GM18861 (cell line): ENCODE measurements at regions not wholly inside any gene's neighbourhood (a gene's known extent, or its start where the extent isn't known, plus 50 kb on each side); places are given as distances from the start of the nearest gene placed in this dataset.
"Not testable (repeated sequence)": the region's sequence is repeated elsewhere in the genome, so short reads cannot be mapped to it uniquely, and the experiment has no call there.

Experiments
- ATAC-seq: cut with Tn5 transposase; IDR thresholded peaks from one replicate; pipeline ENCODE4 v1.9.1; 2021; ENCODE audit not compliant: unreplicated experiment

DNA sequence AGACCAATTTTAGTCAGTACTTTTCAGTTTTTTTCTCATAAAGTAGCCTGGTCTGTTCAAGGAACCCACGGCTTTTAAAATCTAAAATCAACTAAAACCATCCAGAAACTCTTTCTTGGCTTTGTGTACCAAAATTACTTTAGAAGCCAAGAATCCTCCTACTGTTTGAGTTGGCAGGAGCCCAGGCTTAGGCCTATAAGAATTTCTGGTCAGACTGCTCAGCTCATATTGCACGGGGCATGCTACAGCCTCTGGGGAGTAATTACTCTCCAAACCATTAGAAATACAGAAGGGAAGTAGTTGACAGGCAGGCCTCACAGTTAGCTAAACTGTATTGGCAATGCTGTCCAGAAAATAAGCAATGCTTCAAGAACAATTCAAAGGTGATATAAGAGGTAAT, 1862.9 kb upstream of the RAG2 start:
- ATAC-seq: no peak

DNA sequence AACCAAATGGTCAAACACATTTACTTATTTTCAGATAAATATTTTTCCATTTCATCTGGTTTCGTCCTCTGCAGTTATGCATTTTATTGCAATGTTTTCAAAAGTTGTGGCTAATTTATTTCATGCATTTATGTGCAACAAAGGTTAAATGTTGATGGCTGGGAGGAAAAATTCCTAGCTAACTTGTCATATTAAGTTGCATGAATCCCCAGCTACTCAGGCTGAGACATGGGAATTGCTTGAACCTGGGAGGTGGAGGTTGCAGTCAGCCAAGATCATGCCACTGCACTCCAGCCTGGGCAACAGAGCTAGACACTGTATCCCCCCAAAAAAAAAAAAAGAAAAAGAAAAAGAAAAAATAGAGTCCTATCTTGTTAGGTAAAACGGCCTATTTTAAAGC, 1862.4 kb upstream of the RAG2 start:
- no peak for ATAC-seq

DNA sequence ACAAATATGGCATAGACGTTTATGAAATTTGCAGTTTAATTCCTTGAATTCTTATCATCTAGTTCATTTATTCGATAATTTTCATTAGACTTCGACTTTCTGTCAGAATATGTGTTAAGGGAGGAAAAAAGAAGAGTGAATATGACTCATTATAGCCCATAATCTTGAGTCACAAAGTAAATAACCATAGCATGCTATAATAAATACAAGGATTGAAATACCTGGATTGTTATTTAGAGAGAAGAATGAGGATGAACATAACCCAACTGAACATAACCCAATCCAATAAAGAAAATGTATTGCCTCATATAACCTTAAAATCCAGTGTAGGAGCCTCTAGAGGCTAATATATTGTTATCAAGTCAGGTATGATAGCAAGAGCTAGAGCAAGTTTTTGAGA, 1858.3 kb upstream of the RAG2 start:
- no peak for ATAC-seq

DNA sequence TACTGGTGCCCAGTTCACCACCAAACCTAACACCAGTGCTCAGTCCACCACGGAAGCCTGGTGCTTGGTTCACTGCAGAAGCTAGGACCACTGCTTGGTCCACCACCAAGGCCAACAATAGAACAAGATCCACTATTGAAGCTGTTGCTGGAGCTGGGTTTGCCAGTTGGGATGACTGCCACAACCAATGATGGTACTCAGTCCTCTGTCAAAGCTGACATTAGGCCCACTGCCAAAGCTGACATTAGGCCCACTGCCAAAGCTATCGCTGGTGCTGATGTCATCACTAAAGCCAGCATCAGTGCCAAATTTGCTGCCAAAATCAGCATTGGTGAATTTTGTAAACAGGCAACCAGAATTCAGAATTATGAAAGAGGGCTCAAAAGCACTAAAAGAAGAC, 1850.2 kb upstream of the RAG2 start:
- no peak for ATAC-seq

DNA sequence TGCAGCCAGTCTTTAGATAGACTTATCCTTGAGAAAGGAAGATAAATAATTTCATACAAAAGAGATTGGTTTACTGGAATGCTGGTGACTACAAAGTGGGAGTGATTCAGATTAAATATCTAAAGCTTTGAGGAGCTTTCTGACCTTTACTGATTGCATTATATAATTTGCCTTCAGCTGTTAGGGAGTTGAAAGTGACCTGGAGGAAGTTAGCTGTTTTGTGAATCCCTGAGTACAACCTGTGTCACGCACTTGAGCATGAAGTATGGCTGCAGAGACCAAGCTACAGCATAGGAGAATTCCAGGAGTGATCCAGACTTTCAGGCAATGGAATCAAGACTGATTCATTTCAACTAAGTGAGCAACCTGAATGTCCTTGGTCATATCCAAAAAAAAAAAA, 1848.3 kb upstream of the RAG2 start:
- ATAC-seq: no peak

DNA sequence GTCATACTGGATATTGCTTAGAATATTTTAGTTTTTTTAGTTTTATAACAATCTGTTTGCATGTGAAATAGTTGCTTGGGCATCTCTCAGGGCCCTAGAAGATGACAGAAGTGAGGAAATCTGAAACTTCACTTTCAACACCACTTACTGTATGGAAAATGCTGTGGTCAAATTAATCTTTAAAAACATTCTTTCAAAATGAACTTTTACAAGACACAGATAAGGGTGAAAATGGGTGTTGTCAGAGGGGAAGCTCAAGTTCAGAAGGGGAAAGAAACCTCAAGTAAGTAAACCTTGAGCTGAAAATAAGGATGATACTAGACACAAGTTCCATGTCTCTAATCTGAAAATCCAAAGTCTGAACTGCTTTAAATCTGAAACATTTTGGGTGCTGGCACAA, 1840.1 kb upstream of the RAG2 start:
- ATAC-seq: no peak

DNA sequence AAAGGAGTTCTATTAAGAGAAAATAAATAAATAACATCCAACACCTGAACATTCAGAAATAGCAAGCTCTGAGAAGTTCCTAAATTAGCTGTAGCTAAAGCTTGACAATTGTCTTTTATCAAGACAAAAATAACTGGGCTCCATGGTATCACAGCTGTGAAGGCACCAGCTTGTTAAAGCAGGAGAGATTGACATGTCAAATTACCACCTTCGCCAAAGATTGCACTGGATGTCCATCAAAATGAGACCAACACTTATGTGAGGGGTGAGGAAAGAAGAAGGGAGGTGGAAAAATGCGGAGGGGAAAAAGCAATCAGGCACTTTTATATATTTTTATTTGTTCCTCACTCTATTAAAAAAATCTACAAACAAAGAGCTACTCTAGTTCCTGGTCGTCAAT, 1827.5 kb upstream of the RAG2 start:
- no peak for ATAC-seq

DNA sequence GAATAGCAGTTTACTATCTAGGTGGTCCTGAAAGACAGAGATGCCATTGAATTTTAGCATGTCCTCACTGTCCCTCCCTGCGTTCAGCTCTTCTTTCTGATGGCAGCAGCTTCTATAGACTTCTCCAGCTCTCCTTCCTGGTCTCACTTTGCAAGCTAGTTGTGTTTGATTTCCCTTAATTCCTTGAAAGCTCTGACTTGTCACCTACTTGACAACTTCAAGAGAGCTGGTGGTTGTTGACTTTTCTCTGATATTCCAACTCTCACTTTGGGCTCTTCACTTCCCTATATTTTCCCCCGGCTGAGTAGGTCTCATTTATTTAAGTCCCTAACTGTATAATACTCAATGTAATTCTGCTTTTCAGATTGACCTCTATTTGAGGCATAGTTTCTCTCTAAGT, 1825.0 kb upstream of the RAG2 start:
- no peak for ATAC-seq

DNA sequence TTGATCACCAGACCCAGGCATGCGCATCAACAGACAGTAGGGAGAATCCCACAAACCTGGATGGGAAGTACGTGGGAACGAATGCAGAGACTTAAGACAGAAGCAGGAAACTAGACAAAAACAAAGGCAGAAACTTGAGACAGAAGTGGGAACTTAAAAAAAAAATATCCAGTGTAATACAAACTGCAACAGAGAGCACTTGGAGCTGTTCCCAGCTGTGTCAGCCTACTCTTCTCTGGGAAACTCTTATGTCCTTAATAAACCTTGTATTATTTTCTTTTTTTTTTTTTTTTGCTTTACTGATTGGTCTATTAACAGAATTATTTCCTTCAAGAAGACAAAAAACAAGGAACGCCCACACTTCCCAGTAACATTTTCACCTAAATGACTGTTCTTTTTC, 1818.1 kb upstream of the RAG2 start:
- ATAC-seq: no peak

DNA sequence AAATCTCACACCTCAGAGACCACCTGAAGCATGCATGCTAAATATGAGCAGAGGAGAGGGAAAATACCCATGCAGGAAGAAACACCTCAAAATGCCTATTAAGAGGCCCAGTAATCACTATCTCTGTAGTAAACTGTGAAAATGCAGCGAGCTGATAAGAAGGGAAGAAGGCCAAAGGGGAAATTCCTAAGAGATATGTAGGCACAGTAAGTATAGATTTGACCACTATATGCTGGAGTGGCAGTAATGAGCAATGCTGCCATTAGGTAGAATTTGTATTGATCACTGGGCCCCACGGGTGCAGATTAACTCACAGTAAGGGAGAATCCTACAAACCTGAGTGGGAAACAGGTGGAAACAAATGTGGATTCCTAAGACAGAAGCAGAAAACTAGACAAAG, 1813.1 kb upstream of the RAG2 start:
- ATAC-seq: no peak

DNA sequence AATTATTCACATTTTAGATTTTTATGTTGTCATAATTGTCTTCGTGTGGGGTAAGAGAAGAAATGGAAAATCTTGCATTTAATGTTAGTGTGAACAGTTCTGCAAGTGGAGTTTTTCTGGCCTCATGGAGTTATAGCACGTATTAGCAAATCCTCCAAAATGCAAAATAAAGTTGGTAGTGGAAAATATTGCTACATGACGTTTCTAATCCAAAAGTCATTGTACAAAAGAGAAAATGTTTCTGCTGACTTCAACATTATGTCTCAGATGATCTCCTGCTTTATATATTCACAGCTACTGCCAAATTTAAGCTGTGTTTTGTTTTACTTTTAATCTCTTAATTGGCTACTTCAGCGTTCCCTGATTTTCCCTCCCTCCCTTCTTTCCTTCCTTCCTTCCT, 1804.0 kb upstream of the RAG2 start:
- no peak for ATAC-seq

DNA sequence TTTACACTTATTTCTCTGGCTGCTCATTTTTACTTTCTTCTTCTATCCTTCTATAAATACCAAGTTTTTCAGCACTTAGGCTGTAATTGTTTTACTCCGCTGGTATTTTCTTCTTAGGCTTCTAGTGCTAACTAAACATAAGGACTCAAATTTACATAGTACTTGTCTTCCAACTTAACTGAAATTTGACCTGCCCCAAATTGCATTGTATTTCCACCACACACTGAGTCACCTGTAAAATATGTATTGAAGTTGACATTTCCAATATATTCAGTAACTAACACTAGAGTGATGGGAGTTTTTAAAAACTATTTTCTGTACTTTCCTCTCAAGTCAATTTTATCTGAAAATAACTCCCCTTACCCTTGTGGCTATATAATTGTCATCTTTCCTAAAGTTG, 1794.1 kb upstream of the RAG2 start:
- no peak for ATAC-seq

DNA sequence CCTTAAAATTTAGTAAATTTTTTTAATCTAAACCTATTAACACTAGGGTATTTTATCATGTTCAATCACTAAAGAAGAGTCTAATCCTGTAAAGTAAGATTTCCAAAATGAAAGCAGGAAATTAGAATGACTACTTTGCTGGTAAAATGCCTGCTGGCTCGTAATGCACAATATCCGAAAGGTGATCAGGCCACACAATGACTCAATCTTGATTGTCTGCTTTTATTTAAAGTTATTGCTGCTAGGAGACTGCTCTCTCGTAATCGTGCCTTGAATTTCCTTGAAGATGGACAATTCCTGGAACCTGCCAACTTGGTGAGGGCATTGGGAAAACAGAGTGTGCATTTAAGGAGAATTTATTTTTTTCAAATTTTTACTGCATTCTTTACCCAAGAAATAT, 1786.5 kb upstream of the RAG2 start:
- ATAC-seq: no peak

DNA sequence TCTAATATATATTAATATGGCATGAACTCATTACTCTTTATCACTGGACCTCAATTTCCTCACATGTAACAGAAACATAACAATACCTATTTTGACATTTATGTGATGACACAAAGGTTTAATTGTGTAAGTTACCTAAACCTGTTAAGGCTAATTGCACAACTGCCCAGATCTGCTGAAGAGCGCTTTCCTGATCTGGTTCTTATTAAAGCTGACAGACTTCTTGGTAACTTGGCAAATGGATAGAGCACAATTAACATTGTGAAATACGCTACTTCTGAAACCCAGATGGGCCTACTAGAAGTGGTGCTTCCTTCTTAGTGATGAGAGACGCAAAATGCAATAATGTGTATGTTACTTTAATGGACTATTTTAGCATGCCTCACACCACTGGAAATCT, 1767.2 kb upstream of the RAG2 start:
- ATAC-seq: no peak

DNA sequence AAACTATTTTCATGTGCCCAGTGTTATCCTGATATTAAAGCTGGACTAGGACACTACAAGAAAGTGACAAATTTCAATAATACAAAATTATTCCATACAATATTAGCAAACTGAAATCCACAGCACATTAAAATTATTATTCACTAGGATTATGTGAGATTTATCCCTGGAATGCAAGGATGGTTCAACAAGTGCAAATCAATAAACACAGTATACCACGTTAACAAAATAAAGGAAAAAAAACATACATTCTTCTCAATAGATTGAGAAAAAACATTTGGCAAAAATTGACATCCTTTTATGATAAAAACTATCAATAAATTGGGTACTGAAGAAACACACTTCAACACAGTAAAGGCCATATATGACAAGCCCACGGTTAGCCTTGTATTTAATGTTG, 1758.2 kb upstream of the RAG2 start:
- ATAC-seq: no peak

DNA sequence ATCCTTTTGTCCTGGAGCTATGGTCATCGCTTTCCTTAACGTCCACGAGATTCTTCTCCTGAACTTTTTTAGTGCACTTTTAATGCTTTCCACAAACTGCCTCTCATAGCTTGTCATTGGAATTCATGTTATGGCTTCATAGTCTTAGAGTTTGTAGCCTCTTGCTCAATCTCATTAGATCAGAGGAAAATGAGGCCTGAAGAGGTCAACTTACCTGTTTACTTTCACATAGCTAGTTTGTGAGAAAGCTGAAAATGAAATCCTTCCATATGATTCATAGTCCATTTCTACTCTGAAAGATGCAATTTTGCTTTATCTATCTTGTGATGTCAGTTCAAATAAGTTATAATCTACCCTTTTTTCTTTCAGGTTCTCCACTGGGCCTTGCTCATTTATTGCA, 1747.2 kb upstream of the RAG2 start:
- no peak for ATAC-seq

DNA sequence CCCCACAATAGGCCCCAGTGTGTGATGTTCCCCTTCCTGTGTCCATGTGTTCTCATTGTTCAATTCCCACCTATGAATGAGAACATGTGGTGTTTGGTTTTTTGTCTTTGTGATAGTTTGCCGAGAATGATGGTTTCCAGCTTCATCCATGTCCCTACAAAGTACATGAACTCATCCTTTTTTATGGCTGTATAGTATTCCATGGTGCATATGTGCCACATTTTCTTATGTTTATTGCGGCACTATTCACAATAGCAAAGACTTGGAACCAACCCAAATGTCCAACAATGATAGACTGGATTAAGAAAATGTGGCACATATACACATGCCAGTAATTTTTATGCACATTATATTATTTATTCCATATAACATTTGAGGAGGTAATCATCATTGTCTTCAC, 1743.6 kb upstream of the RAG2 start:
- ATAC-seq: not testable (repeated sequence)

DNA sequence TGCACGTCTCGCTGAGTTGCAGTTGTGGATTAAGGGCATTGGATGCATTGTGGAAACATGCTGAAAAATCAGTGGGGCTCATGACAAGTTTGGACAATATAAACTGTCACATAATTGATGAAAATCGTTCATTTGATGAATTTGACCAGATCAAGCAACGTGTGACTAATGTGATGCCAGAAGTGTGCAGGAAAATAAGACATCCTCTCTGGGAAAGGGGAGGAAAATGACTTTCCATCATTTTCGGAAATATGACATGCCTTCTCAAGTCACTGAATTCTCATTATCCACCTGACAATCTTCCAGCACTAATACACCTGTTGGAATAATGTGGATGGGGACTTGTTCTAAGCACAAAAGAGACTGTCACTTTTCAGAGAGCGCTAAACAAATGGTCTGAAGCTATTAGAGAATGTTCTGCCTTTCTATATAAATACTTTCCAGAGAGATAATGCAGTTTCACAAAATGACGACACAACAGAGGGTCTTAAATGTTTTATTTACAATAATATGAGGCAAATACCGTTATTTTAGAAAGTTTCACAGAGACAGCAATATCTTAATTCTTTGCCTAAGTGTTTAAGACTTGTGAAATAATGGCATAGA, 1741.9 kb upstream of the RAG2 start:
- ATAC-seq: no peak

DNA sequence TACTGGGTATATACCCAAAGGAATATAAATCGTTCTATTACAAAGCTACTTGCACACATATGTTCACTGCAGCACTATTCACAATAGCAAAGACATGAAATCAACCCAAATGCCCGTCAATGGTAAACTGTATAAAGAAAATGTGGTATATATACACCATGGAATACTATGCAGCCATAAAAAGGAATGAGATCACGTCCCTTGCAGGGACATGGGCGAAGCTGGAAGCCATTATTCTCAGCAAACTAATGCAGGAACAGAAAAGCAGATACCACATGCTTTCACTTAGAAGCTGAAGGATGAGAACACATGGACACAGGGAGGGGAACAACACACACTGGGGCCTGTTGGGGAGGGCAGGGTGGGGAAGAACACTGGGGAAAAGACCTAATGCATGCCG, 1740.0 kb upstream of the RAG2 start:
- ATAC-seq: not testable (repeated sequence)

DNA sequence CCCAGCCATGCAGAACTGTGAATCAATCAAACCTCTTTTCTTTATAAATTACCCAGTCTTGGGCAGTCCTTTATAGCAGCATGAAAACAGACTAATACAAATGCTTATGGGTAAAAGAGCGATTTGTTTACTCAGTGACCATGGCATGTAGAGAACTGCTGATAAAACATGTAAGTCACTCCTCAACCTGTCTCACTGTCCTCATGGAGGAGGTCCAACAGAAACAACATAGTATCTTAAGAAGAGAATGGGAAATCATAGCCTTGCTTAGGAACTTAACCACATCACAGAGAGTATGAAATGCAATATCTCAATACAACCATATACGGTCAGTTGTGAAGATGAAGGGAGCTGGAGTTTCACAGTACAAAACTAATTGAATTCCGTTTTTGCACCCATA, 1734.0 kb upstream of the RAG2 start:
- ATAC-seq: no peak

DNA sequence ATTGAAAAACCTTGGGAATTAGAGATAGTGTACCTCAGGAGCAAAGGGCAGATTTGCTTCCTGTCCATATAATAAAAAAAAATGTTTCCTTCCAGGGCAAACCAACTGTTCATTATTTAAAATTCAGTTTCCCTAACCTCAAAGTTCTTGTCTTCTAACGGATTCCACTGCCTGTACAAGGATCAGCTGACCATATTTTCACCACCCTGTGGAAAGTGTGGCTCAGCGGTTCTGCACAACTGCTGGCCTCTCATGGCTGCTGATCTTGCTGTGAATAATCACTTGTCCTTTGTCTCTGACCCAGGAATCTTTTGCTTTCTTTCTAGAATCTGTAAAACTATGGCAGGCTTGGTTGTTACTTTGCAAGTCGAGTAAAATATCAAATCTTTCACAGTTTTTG, 1732.5 kb upstream of the RAG2 start:
- no peak for ATAC-seq

DNA sequence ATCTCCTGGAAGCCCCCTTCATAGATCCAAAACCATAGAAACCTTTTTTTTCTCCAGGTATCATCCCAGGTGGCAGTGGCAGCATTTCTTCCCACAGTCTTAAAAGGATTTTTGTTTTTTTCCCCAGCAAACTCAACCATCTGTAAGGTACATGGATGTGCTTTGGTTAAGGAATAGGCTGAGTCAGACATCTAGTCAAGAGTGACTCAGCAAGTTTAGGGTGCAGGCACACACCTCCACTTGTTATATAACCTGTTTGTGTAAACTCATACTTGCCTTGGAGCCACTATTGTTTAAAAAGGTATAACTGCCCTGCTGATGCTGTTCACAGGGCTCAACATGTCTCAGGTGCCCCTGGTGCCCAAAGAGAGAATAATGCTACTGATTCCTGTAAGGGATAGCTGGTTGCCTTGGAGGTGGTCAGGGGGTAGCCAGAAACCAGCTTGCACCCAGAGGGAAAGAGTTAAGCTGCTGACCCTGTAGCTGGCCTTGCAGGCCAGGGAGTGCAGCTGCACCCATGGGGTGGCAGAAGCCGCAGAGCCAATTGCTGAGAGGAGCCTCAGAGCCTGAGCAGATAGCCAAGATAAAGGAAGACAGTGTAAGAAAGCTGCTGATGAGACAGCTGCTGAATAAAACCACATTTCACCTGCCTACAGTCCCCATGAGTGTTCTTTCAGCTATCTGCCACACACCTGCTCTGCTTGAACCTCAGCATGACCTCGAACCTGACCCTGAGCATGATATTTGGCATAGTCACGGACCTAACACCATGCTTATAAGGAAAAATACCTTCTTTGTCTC, 1726.1 kb upstream of the RAG2 start:
- no peak for ATAC-seq

DNA sequence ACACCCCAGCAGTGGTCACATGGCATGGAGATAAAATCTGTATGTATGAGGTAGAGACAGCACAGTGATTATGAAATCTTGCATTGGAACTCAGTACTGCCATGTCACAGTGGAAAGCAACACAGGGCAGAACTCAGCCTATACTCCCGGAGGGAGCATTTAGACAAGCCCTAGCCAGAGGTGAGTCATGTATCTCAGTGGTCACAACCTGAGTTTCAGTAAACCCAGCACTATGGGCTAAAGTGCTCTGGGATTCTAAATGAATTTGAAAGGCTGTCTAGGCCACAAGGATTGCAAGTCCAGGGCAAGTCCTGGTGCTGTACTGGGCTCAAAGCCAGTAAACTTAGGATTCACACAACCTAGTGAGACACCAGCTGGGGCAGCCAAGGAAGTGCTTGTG, 1717.1 kb upstream of the RAG2 start:
- no peak for ATAC-seq
